ENCODE measurements at regions not wholly inside any gene's neighbourhood (a gene's known extent, or its start where the extent isn't known, plus 50 kb on each side); places are given as distances from the start of the nearest gene placed in this dataset.

DNA sequence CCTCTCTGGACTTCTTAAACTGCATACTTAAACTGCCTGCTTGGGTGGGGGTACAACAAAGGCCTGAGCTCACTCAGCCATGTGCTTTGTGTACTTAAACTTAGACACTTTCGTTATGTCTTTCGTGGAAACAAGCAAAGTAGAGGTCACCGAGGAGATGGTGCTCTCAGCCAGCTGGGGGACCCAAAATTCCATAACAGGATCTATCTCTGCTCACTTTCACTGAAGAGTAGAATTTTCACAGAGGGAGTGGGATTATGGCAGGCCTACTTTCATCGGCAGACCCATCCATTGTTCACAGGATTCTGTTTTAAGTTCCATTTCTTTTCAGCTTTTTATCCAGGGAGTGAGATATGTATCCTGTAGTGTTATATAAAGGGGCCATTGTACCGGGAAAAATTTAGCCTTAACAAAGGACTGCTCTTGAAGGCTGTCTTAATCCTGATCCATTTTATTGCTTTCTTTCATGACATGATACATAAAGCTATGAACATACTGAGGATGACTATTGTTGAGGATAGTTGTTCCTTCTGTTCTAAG is 370.0 kb upstream of the GHITM start:
- TF ChIP-seq, protein P1, sequence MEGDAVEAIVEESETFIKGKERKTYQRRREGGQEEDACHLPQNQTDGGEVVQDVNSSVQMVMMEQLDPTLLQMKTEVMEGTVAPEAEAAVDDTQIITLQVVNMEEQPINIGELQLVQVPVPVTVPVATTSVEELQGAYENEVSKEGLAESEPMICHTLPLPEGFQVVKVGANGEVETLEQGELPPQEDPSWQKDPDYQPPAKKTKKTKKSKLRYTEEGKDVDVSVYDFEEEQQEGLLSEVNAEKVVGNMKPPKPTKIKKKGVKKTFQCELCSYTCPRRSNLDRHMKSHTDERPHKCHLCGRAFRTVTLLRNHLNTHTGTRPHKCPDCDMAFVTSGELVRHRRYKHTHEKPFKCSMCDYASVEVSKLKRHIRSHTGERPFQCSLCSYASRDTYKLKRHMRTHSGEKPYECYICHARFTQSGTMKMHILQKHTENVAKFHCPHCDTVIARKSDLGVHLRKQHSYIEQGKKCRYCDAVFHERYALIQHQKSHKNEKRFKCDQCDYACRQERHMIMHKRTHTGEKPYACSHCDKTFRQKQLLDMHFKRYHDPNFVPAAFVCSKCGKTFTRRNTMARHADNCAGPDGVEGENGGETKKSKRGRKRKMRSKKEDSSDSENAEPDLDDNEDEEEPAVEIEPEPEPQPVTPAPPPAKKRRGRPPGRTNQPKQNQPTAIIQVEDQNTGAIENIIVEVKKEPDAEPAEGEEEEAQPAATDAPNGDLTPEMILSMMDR (conservative IDR thresholded peaks at IDR 0.05; ENCODE audit: low read depth, low read length), result no peak
- TF ChIP-seq EZH2phosphoT487 (IDR thresholded peaks at IDR 0.05; ENCODE audit: borderline replicate concordance, low read length), result no peak

Measured in PC-3 (cell line).